HepG2 (cell line): ENCODE measurements at regions not wholly inside any gene's neighbourhood (a gene's known extent, or its start where the extent isn't known, plus 50 kb on each side); places are given as distances from the start of the nearest gene placed in this dataset.

ENCODE experiments used
- AGO2 ChIP-seq: fragments of 200-400 bp; formaldehyde crosslinking; optimal IDR thresholded peaks from 2 replicates; pipeline ENCODE3; 2017; ENCODE audit warnings: mild to moderate bottlenecking, low read depth, low read length, moderate library complexity
- ARNT2 ChIP-seq: sonication (generic); formaldehyde crosslinking; IDR thresholded peaks from 2 replicates; pipeline ENCODE4 v1.8.0; 2022; ENCODE audit warnings: mild to moderate bottlenecking, low read depth, missing genetic modification reagents, moderate library complexity
- CEBPZ ChIP-seq: IDR thresholded peaks from 2 replicates; pipeline ENCODE4 v1.6.1; 2012; ENCODE audit warnings: low read length, improper control_type of control experiment
- CENPX ChIP-seq: sonication (generic); formaldehyde crosslinking; IDR thresholded peaks from 2 replicates; pipeline ENCODE4 v1.9.0; 2021; ENCODE audit warnings: mild to moderate bottlenecking, missing genetic modification reagents, moderate library complexity
- EEA1 ChIP-seq: sonication (generic); formaldehyde crosslinking; IDR thresholded peaks from 2 replicates; pipeline ENCODE4 v1.5.1; 2020; ENCODE audit warnings: mild to moderate bottlenecking, missing genetic modification reagents, borderline replicate concordance
- FOSL1 ChIP-seq: sonication (generic); formaldehyde crosslinking; IDR thresholded peaks from 2 replicates; pipeline ENCODE4 v1.9.0; 2021; ENCODE audit warnings: missing genetic modification reagents, borderline replicate concordance
- GABPB1 ChIP-seq: IDR thresholded peaks from 2 replicates; pipeline ENCODE4 v1.6.1; 2016; ENCODE audit warnings: mild to moderate bottlenecking, missing genetic modification reagents, moderate library complexity, missing compliant biosample characterization
- JUN ChIP-seq: sonication (generic); formaldehyde crosslinking; IDR thresholded peaks from 2 replicates; pipeline ENCODE4 v1.4.0; 2020; ENCODE audit warnings: mild to moderate bottlenecking, missing genetic modification reagents
- KAT7 ChIP-seq: IDR thresholded peaks from 2 replicates; pipeline ENCODE4 v1.6.1; 2018; ENCODE audit warnings: borderline replicate concordance, missing compliant biosample characterization
- KMT2A ChIP-seq: sonication (generic); formaldehyde crosslinking; IDR thresholded peaks from 2 replicates; pipeline ENCODE4 v1.4.0; 2020; ENCODE audit warnings: missing genetic modification reagents
- RXRB ChIP-seq: IDR thresholded peaks from 2 replicates; pipeline ENCODE4 v1.6.1; 2016; ENCODE audit warnings: borderline replicate concordance, missing genetic modification reagents, missing compliant biosample characterization
- SP4 ChIP-seq: sonication (generic); formaldehyde crosslinking; IDR thresholded peaks from 2 replicates; pipeline ENCODE4 v1.8.1; 2023; ENCODE audit warnings: mild to moderate bottlenecking, missing genetic modification reagents
- ZBTB14 ChIP-seq: sonication (generic); formaldehyde crosslinking; IDR thresholded peaks from 2 replicates; pipeline ENCODE4 v1.4.0; 2020; ENCODE audit warnings: missing genetic modification reagents
- ZBTB3 ChIP-seq: sonication (generic); formaldehyde crosslinking; IDR thresholded peaks from 2 replicates; pipeline ENCODE4 v1.4.0; 2020; ENCODE audit warnings: low read depth, mild to moderate bottlenecking, moderate library complexity, missing genetic modification reagents, borderline replicate concordance
- ZBTB4 ChIP-seq: sonication (generic); formaldehyde crosslinking; IDR thresholded peaks from 2 replicates; pipeline ENCODE4 v1.4.0; 2020; ENCODE audit warnings: missing genetic modification reagents, mild to moderate bottlenecking, borderline replicate concordance
- ZC3H13 ChIP-seq: sonication (generic); formaldehyde crosslinking; IDR thresholded peaks from 2 replicates; pipeline ENCODE4 v1.8.1; 2023; ENCODE audit warnings: mild to moderate bottlenecking, missing genetic modification reagents, moderate library complexity
- ZGPAT ChIP-seq: IDR thresholded peaks from 2 replicates; pipeline ENCODE4 v1.6.1; 2016; ENCODE audit warnings: mild to moderate bottlenecking
- ZNF296 ChIP-seq: sonication (generic); formaldehyde crosslinking; conservative IDR thresholded peaks from 2 replicates; pipeline ENCODE4 v1.5.0; 2020; ENCODE audit warnings: mild to moderate bottlenecking, missing genetic modification reagents
- ZNF33B ChIP-seq: sonication (generic); formaldehyde crosslinking; IDR thresholded peaks from 2 replicates; pipeline ENCODE4 v1.5.1; 2020; ENCODE audit warnings: mild to moderate bottlenecking, missing genetic modification reagents
- ZNF841 ChIP-seq: sonication (generic); formaldehyde crosslinking; IDR thresholded peaks from 2 replicates; pipeline ENCODE4 v1.8.1; 2023; ENCODE audit warnings: missing genetic modification reagents, borderline replicate concordance

- no peak for TF ChIP-seq CEBPZ
- TF ChIP-seq FOSL1 (CRISPR knock-in tag) = no peak
- no peak for TF ChIP-seq KAT7 (CRISPR knock-in tag)
- TF ChIP-seq SP4 (CRISPR knock-in tag) = peak; percentile 33; the same call in 1 of the 2 replicates
- 0 out of 2 replicates have a peak, but pooled peaks have one; percentile 67 for TF ChIP-seq EEA1
- TF ChIP-seq ZBTB4 = peak; percentile 68; the same call in 1 of the 2 replicates
- TF ChIP-seq ZNF33B (CRISPR knock-in tag) = no peak
- TF ChIP-seq ZBTB14 (CRISPR knock-in tag) = no peak
- no peak for TF ChIP-seq CENPX
- TF ChIP-seq ZNF841 (CRISPR knock-in tag) = no peak
- peak; percentile 75 for TF ChIP-seq RXRB (CRISPR knock-in tag)
- no peak for TF ChIP-seq ZC3H13 (CRISPR knock-in tag)
- TF ChIP-seq ZNF296 = no peak
- no peak for TF ChIP-seq JUN (CRISPR knock-in tag)
- TF ChIP-seq ARNT2 (CRISPR knock-in tag) = no peak
- peak; percentile 29; the same call in 1 of the 2 replicates for TF ChIP-seq GABPB1 (CRISPR knock-in tag)
- TF ChIP-seq ZBTB3 (CRISPR knock-in tag) = no peak
- TF ChIP-seq ZGPAT (CRISPR knock-in tag) = peak; percentile 50; the same call in 1 of the 2 replicates
- 0 out of 2 replicates have a peak, but pooled peaks have one; percentile 43 for TF ChIP-seq KMT2A
- TF ChIP-seq AGO2 = peak; percentile 56
Observed at GRCh38 chr7:372932-373791, 83.2 kb downstream of the FOXL3 start (continued).
